Renal pelvis (tissue), 1 donor: ENCODE measurements at regions not wholly inside any gene's neighbourhood (a gene's known extent, or its start where the extent isn't known, plus 50 kb on each side); places are given as distances from the start of the nearest gene placed in this dataset.
A peak's percentile ranks its signal among the peaks of the same experiment; 100 is the strongest.
"Not testable (repeated sequence)": the region's sequence is repeated elsewhere in the genome, so short reads cannot be mapped to it uniquely, and the experiment has no call there.

ENCODE experiments used
- DNase-seq: peaks from one replicate; pipeline ENCODE4 v3.0.0-alpha.2; 2013

DNA sequence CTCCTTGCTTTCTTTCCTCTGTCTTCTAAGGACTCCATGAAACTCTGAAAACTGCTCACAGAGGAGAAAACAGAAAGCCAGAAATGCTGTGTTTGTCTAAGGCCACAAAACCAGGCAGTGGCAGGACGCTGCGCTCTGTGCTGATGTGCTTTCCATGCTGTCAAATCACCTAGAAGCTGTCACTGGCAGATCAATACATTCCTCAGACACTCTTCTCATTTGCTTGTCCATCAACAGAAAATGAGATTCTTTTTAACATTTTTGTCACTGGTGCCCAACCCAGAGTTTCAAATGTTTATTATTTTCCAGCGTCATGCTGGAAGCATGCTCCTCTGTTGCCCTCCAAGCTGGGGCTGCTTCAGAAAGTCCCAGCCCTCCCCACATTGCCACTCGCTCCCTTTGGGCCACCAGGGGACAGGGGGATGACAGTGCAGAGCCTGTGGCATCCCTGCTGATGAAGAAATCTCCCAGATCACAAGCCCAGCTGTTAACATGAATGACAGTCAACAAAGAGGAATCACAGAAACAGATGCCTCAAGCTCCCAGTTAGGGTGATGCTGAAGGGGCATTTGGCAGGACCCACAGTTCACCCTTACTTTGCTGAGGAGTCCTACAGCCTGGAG is 117.5 kb upstream of the MEIS1 start:
- no peak for DNase-seq

DNA sequence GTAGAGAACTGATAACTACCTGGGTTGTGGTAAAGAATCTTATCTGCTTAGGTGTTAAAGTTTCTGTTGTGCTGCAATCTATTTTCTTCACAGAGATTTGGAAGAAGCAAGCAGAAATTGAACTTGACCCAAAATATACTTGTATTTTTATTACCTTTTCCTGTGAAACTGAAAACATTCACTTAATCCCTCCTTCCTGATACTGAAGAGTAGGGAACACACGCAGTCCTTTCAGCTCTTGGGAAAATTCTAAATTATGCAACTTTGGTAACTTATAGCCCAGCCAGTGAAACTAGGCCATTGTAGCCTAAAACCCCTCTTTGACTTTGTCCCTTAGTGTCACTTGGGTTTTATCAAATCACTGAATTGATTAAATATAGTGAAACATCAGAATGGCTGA is 128.4 kb upstream of the MEIS1 start:
- DNase-seq: no peak

DNA sequence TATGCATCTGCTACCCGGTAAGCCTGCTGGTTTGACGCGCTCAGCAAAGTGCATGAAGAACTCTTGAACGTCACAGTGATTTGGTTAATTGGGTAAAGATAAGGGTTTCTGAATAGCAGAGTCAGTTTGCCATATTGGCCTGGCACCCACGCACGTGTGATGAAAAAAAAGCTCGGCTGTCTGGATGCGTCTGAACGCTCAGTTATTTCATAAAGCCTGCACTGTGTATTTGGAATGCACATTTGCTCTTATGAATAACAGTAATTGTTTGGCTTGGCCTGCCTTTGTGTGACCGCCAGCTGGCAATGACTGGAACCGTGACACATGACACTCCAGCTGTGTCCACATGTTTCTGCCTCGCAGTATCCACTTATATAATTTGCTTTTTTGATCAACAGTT is 129.2 kb upstream of the MEIS1 start:
- peak; percentile 80 for DNase-seq

DNA sequence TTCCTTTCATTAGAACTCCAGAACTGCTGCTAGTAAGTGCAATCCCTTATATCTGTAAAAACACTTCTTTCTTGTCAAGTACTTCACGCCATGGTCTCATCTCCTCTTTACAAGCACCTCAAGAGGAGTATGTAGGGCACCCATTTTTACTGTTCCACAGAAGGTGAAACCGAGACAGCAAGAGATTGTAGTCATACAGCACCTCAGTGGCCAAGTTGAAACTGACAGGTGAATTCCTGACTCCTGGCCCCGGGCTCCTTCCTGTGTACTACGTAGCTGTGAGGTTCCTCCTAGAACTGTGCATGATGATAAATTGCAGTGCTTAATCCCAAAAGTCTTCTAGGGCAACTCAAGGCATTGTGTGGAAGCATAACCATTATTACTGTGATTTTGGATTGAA is 131.5 kb upstream of the MEIS1 start:
- DNase-seq: no peak

DNA sequence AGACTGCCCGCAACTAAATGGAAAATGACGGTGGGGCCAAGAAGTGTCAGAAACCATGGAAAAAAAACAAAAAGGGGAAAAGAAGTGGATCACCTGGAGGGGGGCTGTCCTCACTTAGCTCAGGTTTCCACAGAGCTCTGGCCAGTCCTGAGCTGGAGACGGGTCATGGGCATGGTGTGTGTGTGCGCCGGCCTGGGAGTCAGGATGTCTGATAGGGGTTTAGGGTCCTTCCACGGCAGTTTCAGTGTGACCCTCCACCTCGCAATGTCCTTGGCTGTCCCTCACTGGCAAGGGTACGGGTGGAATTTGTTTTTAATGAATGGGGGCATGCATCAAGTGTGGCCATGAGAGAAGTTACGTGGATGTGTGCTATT is 133.2 kb upstream of the MEIS1 start:
- no peak for DNase-seq

DNA sequence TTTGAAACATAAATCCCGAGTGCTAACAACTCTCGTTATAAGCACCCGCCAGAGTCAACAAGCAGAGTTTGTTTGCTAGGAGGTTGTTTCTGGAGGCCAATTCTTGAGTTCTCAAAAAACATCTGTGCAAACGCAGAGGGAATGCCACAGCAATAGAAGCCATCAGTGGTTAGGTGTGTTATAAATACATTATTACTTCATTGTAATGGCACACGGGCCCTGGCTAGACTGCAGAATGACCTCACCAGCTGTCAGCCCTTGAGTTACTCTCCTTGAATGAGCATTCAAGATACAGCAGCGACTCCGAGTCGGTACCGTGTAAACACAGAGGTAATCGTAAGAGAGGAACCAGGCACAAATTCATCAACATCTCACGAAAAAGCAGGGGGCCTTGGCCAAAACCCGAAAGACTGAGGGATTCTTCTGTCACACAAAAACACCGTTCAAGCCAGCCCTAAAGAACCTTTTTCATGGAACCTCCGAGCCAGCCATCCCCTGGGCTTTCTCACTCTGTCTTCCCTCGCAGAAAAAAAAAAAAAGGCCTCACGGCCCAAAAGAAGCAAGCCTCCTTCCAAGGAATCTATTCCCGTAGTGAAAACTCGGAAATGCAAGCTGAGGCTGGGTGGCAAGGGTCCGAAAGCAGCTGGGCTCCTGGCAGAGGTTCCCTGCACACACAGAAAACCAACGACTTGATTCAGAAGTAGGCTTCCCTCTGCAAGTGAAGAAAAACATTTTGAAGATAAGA is 133.7 kb upstream of the MEIS1 start:
- DNase-seq: no peak

DNA sequence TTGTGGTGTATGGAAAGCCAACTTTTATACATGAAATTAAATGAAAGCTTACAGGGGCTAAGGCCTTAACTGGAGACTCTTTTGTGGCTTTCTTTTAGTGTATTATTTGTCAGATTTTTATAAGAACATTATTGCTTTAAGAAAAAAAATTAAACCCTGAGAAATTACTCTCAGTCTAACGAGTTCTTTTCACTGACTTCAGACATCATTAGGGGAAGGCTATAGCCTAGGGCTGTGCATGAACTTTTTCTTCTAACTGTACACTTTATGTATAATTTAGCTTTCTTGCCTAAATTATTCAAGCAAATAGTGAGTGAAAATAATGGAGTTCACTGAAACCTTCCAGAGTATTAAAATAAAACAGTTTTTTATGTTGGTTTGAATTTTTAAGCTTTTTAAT is 151.1 kb upstream of the MEIS1 start:
- no peak for DNase-seq

DNA sequence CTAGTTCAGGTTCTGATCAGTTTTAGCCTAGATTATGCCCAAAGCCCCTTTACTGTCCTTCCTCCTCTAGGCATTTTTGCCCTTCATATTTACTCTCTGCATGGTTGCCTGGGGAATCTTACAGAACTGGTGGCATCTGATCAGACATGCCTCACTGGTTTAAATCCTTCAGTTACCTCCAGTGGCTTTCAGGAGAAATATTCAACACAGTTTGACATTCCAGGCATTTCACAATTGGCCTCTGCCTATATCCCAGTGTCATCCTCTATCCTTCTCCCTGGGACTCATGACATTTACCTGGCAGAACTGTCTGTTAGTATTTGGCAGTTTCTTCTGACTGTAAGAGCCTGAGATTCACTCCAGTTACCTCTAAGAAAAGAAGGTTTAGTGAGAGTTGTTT is 152.9 kb upstream of the MEIS1 start:
- no peak for DNase-seq

DNA sequence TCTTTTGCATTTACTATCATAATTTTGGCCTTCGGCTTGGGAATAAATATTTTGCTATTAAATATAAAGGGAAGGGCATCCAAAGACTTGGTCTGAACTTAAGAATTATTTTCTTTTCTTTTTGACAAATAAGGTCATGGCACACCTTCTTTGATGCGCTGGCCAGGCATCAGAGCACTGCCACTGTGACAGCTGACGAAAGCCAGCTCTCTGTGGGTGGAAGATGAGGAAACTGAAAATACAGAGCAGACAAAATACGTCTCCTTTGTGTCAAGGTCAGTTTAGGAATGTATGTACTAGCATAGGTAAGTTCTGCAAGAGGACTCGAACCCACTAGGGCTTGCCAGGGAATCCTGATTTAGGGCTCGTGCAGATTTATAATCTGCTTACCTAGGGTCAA is 155.9 kb upstream of the MEIS1 start:
- DNase-seq: no peak

DNA sequence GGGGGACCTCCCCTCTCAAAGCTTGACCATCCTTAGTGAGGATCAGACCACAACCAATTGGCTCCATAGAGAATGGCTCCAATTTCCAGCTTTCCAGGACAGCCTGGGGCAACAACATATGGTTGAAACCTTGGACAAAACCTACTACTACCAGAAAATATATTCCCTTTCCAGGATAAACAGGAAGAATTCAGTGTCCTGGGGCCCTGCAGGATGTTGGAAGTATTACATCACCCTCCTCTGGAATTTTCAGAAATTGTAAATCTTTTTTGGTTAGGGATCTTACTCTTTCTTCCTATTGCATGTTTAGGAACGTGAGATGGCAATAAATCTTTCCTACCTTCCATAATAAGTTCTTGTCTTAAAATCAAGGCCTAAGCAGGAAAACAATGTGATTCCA is 158.9 kb upstream of the MEIS1 start:
- no peak for DNase-seq

DNA sequence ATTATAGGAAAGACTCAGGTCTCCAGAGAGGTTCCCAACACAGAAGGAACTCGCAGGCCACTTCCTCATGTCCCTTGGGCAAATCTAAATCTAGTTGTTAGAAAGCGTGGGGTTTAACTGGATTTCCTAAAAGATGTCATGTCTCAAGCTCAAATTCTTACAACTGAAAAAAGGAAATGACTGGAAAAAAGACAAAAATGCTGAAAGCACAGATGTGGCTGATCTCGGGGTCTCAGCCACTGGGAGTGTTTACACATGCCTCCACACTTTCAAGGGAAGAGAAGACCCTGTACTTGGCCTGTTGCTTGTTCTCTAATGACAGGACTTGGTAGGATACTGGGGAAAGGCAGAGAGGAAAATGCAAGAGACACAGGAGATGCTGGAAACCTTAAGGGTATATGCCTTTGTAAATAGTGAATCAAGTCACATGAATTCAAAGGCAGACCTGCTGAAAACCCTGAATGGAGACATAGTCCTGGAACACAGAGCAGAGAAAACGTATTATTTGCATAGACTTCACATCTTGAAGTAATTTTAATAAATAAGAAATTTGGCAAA is 160.9 kb upstream of the MEIS1 start:
- peak; percentile 53 for DNase-seq

DNA sequence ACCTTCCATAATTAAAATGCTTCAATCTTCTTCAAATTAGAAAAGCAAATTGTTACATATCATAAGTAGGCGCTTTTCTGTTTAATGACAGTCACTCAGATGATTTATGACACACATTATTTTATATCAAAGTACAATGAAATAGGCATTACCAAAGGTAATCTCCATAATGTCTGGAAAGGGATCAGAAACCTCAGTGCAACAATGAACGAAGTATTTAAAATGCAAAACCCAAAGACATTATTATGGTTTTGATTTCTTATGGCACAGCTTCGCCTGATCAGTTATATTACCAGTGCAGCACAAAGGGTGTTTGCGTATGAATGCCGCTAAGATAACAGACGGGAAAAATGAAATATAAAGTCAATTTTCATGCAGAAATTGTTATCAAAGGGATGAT is 162.2 kb upstream of the MEIS1 start:
- no peak for DNase-seq

DNA sequence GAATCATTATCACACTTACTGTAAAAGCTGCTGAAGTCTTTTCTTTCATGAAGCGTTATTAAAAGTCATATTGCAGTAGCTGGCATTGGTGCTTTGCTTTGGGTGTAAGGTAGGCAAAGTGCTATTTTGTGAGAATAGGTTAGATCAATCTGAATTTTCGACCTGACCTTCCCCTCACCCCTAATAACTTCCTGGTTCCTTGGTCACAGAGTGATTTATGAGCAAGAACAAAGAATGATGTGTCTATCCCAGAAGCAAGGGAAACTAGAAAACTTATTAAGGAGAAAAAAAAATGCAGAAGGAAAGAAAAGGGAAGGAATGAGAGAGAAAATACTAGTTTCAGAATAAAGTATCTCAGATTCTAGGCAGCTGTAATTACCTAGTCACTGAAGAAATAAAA is 163.1 kb upstream of the MEIS1 start:
- no peak for DNase-seq

DNA sequence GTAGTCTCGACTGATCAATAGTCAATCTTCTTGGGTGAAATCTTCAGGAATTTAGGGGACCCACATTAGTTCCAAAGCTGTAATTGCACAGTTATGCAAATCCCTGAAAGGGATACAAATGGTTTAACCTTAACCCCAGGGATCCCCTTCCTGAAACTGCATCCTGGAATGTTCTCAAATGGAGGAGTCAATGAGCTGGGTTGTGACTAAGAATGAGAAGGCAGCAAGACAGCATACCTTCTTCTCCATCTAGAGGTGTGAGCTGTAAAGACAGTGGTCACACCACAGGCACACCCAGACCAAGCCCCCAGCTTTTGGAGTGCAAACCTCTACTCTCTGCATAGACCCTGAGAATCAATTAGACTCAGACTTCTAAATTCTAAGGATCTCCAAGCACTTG is 164.7 kb upstream of the MEIS1 start:
- DNase-seq: no peak

DNA sequence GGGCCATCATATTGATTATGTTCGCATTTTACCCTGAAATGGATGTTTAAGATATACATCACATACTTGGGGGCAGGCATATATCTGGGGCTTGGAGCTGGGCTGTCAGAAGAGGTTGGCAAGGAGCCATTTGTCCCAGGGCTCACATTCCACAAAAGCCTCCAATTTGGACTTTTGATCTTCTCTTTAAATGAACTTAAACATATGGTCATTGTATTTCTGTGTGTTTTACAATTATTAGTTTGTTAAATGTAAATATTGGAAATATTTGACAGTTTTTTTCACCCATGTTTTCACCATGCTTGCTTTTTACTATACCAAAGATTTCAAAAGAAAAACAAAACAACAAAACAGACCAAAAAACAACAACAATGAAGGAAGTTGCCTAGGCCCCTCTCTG is 165.8 kb upstream of the MEIS1 start:
- no peak for DNase-seq

DNA sequence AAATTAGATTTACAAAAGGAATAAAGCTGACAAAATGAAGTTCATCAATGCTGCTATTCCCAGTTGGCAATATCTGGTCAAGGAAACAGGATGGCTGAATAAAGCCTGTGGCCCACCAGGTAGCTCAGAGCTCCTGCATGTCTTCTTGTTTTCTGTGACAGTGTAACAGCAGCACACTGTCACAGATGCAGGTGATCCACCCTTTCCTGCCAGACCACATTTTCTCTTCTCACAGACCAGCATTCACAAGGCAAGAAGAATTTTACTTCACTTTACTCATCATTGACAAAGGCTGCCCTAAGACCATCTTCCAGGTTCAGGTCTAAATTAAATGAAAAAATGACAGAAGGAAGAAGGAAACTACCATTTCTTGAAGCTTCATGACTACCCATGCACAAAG is 166.2 kb upstream of the MEIS1 start:
- no peak for DNase-seq

DNA sequence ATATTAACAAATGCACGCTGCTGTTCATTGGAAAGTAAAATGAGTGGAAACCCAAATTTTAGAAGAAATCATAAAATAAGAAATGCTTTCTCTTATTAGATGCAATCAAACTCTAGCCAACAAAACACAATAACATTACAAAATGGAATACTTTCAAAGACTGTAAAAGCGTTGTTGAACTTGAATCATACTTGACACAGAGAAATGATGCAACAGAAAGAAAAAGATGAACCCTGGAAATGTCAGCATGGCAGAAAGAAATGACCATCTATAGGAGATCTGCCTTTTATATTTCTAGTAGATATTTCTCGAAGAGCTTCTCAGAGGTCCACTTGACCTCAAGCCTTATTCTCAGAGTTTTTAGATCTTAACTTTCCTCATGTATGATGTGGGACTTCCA is 170.6 kb upstream of the MEIS1 start:
- no peak for DNase-seq

DNA sequence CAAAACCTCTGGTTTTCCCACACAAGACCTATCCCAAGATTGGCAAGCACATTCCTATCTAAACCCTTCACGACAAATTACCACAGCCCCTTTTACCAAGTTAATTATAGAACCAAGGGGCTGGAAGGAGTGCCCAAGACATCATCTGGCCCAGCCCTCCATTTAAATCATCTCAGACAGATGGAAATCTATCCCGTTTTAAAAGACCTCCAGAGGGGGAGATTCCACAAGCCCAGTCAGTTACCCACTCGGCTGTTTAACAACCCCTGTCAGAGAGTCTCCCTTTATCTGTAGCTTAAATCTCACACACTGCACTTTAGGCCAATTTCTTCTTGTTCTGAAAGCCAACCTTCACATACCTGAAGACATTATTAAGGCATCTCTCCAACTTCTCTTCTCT is 179.1 kb upstream of the MEIS1 start:
- DNase-seq: no peak

DNA sequence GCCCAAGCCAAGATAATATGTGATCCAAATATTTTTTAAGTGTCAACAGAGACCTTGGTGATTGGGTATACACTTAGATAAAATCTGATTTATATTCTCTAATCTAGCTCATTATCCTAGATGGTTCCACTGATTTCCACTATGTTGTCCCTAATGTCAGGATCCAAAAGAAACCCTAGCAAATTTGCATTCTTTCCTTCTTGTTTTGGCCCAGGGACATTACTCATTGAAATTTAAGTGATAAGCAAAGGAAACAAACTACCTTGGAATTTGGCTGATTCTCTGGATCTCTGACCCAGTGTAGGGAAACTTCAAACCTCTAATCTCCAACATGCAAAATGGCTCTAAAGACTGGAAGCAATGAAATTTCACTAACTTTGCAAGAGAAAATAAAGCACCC is 179.8 kb upstream of the MEIS1 start:
- DNase-seq: no peak

DNA sequence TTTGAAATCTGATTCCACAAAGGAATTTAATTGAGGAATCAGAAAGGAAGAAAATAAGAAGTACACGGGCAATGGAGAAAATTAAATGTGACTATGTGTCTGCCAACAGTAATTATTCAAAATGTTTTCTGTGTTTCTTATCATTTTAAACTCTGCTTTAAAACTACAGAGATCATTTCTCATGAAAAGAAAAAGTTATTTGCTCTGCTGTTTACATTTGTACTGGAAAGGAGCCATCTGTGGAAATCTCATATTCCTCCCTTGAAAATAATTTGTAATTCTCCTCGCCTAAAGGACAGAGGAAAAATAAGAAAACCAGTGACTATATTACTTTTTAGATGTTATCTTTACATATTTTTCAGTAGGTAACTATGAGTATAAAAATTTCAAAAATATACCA is 181.9 kb upstream of the MEIS1 start:
- no peak for DNase-seq

DNA sequence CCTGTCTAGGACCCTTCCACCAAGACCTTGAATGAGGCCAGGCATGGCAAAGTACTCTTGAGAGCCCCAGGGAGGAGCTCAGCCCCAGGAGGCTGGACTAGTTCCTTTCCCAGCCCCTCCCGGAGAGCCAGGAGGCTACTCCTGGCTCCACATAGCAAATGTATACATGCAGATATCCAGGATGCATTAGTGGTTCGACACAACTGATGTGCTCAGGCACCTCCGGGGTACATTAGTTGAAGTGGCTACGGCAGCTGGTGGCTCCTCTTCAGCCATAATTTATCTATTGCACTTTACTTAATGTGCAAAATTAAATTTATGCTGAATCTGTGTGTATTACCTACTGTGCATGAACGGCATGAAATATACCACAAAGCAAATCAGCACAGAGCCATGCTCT is 182.8 kb upstream of the MEIS1 start:
- DNase-seq: no peak

DNA sequence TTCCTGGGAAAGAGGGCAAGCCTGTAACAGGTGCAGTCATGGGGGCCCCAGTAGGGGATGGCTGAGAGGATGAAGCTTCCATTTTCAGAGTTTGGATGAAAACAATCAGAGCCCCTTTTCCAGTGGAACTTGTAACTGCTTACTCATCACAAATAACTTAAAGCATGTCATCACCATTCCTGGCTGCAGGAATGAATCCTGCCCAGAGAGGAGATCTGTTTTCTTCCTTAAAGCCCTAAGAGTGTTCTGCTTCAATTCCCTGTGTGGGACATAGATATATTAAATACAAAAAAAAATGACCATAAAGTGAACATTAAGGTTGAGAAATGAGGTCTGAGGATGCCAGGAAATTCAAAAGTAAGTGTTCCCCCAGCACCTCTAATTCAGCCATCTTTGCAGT is 183.4 kb upstream of the MEIS1 start:
- no peak for DNase-seq

DNA sequence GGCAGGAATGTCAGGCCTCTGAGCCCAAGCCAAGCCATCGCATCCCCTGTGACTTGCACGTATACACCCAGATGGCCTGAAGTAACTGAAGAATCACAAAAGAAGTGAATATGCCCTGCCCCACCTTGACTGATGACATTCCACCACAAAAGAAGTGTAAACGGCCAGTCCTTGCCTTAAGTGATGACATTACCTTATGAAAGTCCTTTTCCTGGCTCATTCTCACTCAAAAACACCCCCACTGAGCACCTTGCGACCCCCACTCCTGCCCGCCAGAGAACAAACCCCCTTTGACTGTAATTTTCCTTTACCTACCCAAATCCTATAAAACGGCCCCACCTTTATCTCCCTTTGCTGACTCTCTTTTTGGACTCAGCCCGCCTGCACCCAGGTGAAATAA is 185.8 kb upstream of the MEIS1 start:
- DNase-seq: not testable (repeated sequence)

DNA sequence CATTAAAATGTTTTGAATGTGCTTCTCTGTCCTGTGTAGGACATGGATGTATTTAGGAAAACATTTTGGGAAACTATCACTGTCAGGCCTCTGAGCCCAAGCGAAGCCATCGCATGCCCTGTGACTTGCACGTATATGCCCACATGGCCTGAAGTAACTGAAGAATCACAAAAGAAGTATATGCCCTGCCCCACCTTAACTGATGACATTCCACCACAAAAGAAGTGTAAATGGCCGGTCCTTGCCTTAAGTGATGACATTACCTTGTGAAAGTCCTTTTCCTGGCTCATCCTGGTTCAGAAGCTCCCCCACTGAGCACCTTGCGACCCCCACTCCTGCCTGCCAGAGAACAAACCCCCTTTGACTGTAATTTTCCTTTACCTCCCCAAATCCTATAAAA is 191.1 kb upstream of the MEIS1 start:
- not testable (repeated sequence) for DNase-seq
